IMR-90 (cell line): ENCODE measurements at regions not wholly inside any gene's neighbourhood (a gene's known extent, or its start where the extent isn't known, plus 50 kb on each side); places are given as distances from the start of the nearest gene placed in this dataset.

Source experiments
- ATAC-seq: fragments of 200-7000 bp; cut with Tn5 transposase; 2 replicates; pipeline ENCODE4 v1.9.1; 2020; ENCODE audit warnings: low read depth, mild to moderate bottlenecking, moderate library complexity
- BruUV-seq: library from RNA; stranded (reverse); fragments of 400-500 nt; replicated peaks from 2 replicates; lab custom pipeline; 2021; lab: Mats Ljungman, UMichigan
- CTCF ChIA-PET: fragments of 300-600 bp; formaldehyde crosslinking; extraction: SDS; loops from one replicate; lab custom pipeline; 2021; ENCODE audit warnings: antibody characterized with exemption; lab: Yijun Ruan, JAX
- POLR2A ChIA-PET: fragments of 300-600 bp; sonication (Branson Sonifier 250); formaldehyde crosslinking; loops from one replicate; lab custom pipeline; 2022; ENCODE audit warnings: antibody characterized with exemption; ENCODE audit not compliant: unreplicated experiment; lab: Charles Lee
- DNase-seq: peaks from one replicate; pipeline ENCODE4 v3.0.0; 2013
- H2AFZ ChIP-seq: replicated peaks from 2 replicates; pipeline ENCODE3; 2013; ENCODE audit warnings: low read length, mild to moderate bottlenecking; ENCODE audit not compliant: poor library complexity
- H2AK5ac ChIP-seq: 2 replicates; pipeline ENCODE4 v1.6.1; 2013; ENCODE audit warnings: low read depth, low read length, inconsistent platforms
- H2AK9ac ChIP-seq: replicated peaks from 2 replicates; pipeline ENCODE3; 2013; ENCODE audit warnings: mild to moderate bottlenecking, low read depth, low read length, moderate library complexity; ENCODE audit not compliant: poor library complexity
- H2BK120ac ChIP-seq: 2 replicates; pipeline ENCODE4 v1.6.1; 2013; ENCODE audit warnings: low read depth, low read length, inconsistent platforms
- H2BK15ac ChIP-seq: 3 replicates; pipeline ENCODE4 v1.6.1; 2013; ENCODE audit warnings: low read depth, low read length, inconsistent platforms
- H2BK20ac ChIP-seq: 2 replicates; pipeline ENCODE4 v1.6.1; 2013; ENCODE audit warnings: low read depth, mild to moderate bottlenecking, inconsistent platforms, low read length, moderate library complexity
- H2BK5ac ChIP-seq: 2 replicates; pipeline ENCODE4 v1.6.1; 2013; ENCODE audit warnings: mild to moderate bottlenecking, low read depth, low read length, inconsistent platforms; ENCODE audit not compliant: poor library complexity, severe bottlenecking
- H3K14ac ChIP-seq: replicated peaks from 2 replicates; pipeline ENCODE4 v1.6.1; 2013; ENCODE audit warnings: low read depth, low read length, inconsistent platforms
- H3K18ac ChIP-seq: 2 replicates; pipeline ENCODE4 v1.6.1; 2013; ENCODE audit warnings: low read depth, low read length, control low read depth
- H3K23ac ChIP-seq: 2 replicates; pipeline ENCODE4 v1.6.1; 2013; ENCODE audit warnings: low read depth, low read length, inconsistent platforms
- H3K27ac ChIP-seq: 2 replicates; pipeline ENCODE4 v1.5.1; 2013; ENCODE audit warnings: mild to moderate bottlenecking, control low read depth, low read length; ENCODE audit not compliant: insufficient read depth
- H3K27me3 ChIP-seq: 2 replicates; pipeline ENCODE4 v1.6.1; 2013; ENCODE audit warnings: low read length; ENCODE audit not compliant: control insufficient read depth, insufficient read depth
- H3K36me3 ChIP-seq: 2 replicates; pipeline ENCODE4 v1.6.1; 2013; ENCODE audit warnings: low read length, mixed read lengths; ENCODE audit not compliant: control insufficient read depth, insufficient read depth
- H3K4ac ChIP-seq: 2 replicates; pipeline ENCODE4 v1.6.1; 2013; ENCODE audit warnings: low read depth, low read length, inconsistent platforms
- H3K4me1 ChIP-seq: 2 replicates; pipeline ENCODE4 v1.6.1; 2013; ENCODE audit warnings: low read length, mixed read lengths; ENCODE audit not compliant: control insufficient read depth, insufficient read depth
- H3K4me2 ChIP-seq: 2 replicates; pipeline ENCODE4 v1.6.1; 2013; ENCODE audit warnings: low read depth, mild to moderate bottlenecking, control low read depth, low read length, moderate library complexity
- H3K4me3 ChIP-seq: 2 replicates; pipeline ENCODE4 v1.5.1; 2013; ENCODE audit warnings: low read depth, mild to moderate bottlenecking, control low read depth, low read length, moderate library complexity; ENCODE audit not compliant: insufficient read depth
- H3K56ac ChIP-seq: 2 replicates; pipeline ENCODE4 v1.6.1; 2013; ENCODE audit warnings: low read length, inconsistent platforms; ENCODE audit not compliant: insufficient read depth; ENCODE audit errors: extremely low read depth
- H3K79me1 ChIP-seq, 2 experiments: 2 replicates each; pipeline ENCODE4 v1.6.1; 2013; ENCODE audit warnings: low read length in 2 of 2, inconsistent platforms in 1 of 2, low read depth in 1 of 2
- H3K9ac ChIP-seq: 2 replicates; pipeline ENCODE4 v1.6.1; 2013; ENCODE audit warnings: low read depth, low read length, control low read depth
- H3K9me1 ChIP-seq: 2 replicates; pipeline ENCODE4 v1.6.1; 2013; ENCODE audit warnings: low read length, inconsistent platforms; ENCODE audit not compliant: insufficient read depth
- H3K9me3 ChIP-seq: 2 replicates; pipeline ENCODE4 v1.6.1; 2013; ENCODE audit warnings: low read length; ENCODE audit not compliant: control insufficient read depth, insufficient read depth
- H4K20me1 ChIP-seq: 2 replicates; pipeline ENCODE4 v1.6.1; 2013; ENCODE audit warnings: low read length, inconsistent platforms; ENCODE audit not compliant: insufficient read depth
- H4K5ac ChIP-seq: 2 replicates; pipeline ENCODE4 v1.6.1; 2013; ENCODE audit warnings: mild to moderate bottlenecking, low read depth, low read length, control low read depth
- H4K8ac ChIP-seq, 2 experiments: 2 replicates each; pipeline ENCODE4 v1.6.1; 2013; ENCODE audit warnings: low read depth in 2 of 2, low read length in 2 of 2, control low read depth in 1 of 2, inconsistent platforms in 1 of 2
- H4K91ac ChIP-seq: 2 replicates; pipeline ENCODE4 v1.6.1; 2013; ENCODE audit warnings: low read depth, low read length, inconsistent platforms; ENCODE audit not compliant: insufficient read depth
- BHLHE40 ChIP-seq: fragments of 150-350 bp; IDR thresholded peaks from 2 replicates; pipeline ENCODE4 v1.6.1; 2016; ENCODE audit warnings: mild to moderate bottlenecking, low read depth, low read length
- CHD1 ChIP-seq: IDR thresholded peaks from 2 replicates; pipeline ENCODE4 v1.6.1; 2012; ENCODE audit warnings: low read depth, low read length, improper control_type of control experiment
- NFE2L2 ChIP-seq: fragments of 150-350 bp; IDR thresholded peaks from 2 replicates; pipeline ENCODE4 v1.6.1; 2016; ENCODE audit warnings: low read depth, mild to moderate bottlenecking, low read length
- WGBS, 2 experiments: methylation state at CpG; one replicate each; pipeline versions ENCODE4 v1.1.5 to v1.1.7; 2013; ENCODE audit warnings: missing lambda C conversion rate in 2 of 2; ENCODE audit not compliant: insufficient read length in 1 of 2; ENCODE audit errors: extremely low coverage in 2 of 2; 5-methylcytosine and 5-hydroxymethylcytosine counted together
- dilution Hi-C: fragments of 300-500 bp; cut with HindIII; formaldehyde crosslinking; loops from one replicate; pipeline ENCODE4 v1.14.3; 2018; ENCODE audit warnings: low sequenced_read_pairs; ENCODE audit not compliant: unreplicated experiment
- in situ Hi-C: fragments of 300-500 bp; cut with MboI; formaldehyde crosslinking; loops from 3 replicates; pipeline ENCODE4 v1.14.3; 2019; ENCODE audit warnings: low sequenced_read_pairs, inconsistent platforms, mixed read lengths
- intact Hi-C: fragments of 100-400 bp; cut with micrococcal nuclease; formaldehyde crosslinking; loops from 2 replicates; pipeline ENCODE4 v1.10.0; 2022
- TF ChIP-seq, protein P1 (sequence below): fragments of 150-350 bp; IDR thresholded peaks from 2 replicates; pipeline ENCODE4 v1.6.1; 2017; ENCODE audit warnings: mild to moderate bottlenecking, antibody characterized with exemption, low read length, low read depth

DNA sequence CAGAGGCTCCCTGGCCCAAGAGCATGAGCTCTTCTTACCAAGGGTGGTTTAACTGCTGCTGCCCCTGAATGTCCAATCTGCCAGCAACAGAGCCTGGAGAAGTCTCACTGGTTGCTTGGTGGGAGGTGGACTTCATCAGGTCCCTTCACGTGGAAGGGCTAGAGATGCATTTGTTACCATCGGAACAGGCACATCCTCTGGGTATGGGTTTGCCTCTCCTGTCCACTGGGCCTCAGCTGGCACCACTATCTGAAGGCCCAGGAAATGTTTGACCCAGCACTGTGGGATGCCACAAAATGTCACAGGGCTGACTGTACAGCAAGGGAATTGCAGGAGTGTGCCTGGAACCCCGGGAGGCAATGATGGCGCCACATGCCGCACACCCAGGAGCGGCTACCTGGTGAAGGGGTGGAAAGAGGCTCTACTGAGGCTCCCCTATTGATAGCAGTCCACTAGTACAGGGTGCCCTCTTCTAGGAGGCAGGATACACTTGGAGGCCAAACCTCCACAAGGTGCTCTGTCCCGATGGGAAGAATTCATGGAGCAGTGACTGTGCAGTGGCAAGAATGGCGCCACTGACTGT is 603.1 kb upstream of the MGMT start:
- H3K27me3 ChIP-seq, result no peaks in the 10 kb centered on the region
- H2BK20ac ChIP-seq, result no peak overlapping the region
- POLR2A ChIA-PET, result no interaction called here
- H3K4me3 ChIP-seq, result no peak overlapping the region
- H3K79me1 ChIP-seq, result no peaks in the 10 kb centered on the region
- H2BK120ac ChIP-seq, result no peak overlapping the region
- no peak overlapping the region for H2BK15ac ChIP-seq
- no peaks in the 10 kb centered on the region for H3K9me1 ChIP-seq
- H3K27ac ChIP-seq, result no peak overlapping the region
- CTCF ChIA-PET, result no interaction called here
- WGBS, 2 experiments, result no CpG with 5 or more reads among the region's 8 CpGs
- no peak overlapping the region for H3K9ac ChIP-seq
- no peaks in the 10 kb centered on the region for H3K4me1 ChIP-seq
- no peak for ATAC-seq
- H2AFZ ChIP-seq, result no peak overlapping the region
- no peak for DNase-seq
- H3K4ac ChIP-seq, result no peak overlapping the region
- no peaks in the 10 kb centered on the region for H4K20me1 ChIP-seq
- H4K91ac ChIP-seq, result no peak overlapping the region
- TF ChIP-seq CHD1 (no peak), BHLHE40 (no peak), NFE2L2 (no peak)
- TF ChIP-seq, protein P1, sequence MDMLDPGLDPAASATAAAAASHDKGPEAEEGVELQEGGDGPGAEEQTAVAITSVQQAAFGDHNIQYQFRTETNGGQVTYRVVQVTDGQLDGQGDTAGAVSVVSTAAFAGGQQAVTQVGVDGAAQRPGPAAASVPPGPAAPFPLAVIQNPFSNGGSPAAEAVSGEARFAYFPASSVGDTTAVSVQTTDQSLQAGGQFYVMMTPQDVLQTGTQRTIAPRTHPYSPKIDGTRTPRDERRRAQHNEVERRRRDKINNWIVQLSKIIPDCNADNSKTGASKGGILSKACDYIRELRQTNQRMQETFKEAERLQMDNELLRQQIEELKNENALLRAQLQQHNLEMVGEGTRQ, result no peak
- no peaks in the 10 kb centered on the region for H3K36me3 ChIP-seq
- dilution Hi-C loops (no loop called here), intact Hi-C loops (no loop called here), in situ Hi-C loops (no loop called here)
- H2AK9ac ChIP-seq, result no peak overlapping the region
- no peak overlapping the region for H3K56ac ChIP-seq
- BruUV-seq, result no TSS peak
- H4K8ac ChIP-seq, result no peak overlapping the region
- H3K23ac ChIP-seq, result no peak overlapping the region
- no peak overlapping the region for H3K18ac ChIP-seq
- H3K9me3 ChIP-seq, result peaks cover 49% of the 10 kb centered on the region
- no peak overlapping the region for H2BK5ac ChIP-seq
- no peak overlapping the region for H2AK5ac ChIP-seq
- no peak overlapping the region for H3K4me2 ChIP-seq
- H3K14ac ChIP-seq, result no peak overlapping the region
- H4K5ac ChIP-seq, result no peak overlapping the region
